ENCODE measurements at regions not wholly inside any gene's neighbourhood (a gene's known extent, or its start where the extent isn't known, plus 50 kb on each side); places are given as distances from the start of the nearest gene placed in this dataset.
A peak's percentile ranks its signal among the peaks of the same experiment; 100 is the strongest.

DNA sequence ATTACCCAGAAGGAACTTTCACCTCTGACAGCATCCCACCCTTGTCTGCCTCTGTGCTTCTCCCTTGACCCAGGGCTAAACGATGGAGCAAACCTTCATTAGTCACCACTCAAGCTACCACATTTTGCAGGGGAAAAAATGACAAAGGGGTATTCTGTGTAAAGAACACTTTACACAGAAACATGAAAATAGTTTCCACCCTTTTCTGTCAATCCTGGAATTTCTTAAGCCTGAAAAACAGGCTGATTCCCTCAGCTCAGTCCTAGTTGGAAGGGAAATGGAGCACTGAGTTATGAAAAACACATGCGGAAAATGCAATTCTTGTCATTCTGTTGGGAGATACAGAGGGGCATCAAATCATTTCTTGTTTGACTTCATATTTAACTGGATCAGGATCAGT lies 175.0 kb upstream of the HNRNPA3 start:
- no peak overlapping the region for H3K4me3 ChIP-seq (ENCODE audit: control insufficient read depth, low read depth, low read length)
- DNase-seq (ENCODE audit: low read depth): peak; percentile 11
- TF ChIP-seq, protein P1, sequence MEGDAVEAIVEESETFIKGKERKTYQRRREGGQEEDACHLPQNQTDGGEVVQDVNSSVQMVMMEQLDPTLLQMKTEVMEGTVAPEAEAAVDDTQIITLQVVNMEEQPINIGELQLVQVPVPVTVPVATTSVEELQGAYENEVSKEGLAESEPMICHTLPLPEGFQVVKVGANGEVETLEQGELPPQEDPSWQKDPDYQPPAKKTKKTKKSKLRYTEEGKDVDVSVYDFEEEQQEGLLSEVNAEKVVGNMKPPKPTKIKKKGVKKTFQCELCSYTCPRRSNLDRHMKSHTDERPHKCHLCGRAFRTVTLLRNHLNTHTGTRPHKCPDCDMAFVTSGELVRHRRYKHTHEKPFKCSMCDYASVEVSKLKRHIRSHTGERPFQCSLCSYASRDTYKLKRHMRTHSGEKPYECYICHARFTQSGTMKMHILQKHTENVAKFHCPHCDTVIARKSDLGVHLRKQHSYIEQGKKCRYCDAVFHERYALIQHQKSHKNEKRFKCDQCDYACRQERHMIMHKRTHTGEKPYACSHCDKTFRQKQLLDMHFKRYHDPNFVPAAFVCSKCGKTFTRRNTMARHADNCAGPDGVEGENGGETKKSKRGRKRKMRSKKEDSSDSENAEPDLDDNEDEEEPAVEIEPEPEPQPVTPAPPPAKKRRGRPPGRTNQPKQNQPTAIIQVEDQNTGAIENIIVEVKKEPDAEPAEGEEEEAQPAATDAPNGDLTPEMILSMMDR (conservative IDR thresholded peaks at IDR 0.05; ENCODE audit: control insufficient read depth, insufficient read depth, low read depth, low read length): no peak

DNA sequence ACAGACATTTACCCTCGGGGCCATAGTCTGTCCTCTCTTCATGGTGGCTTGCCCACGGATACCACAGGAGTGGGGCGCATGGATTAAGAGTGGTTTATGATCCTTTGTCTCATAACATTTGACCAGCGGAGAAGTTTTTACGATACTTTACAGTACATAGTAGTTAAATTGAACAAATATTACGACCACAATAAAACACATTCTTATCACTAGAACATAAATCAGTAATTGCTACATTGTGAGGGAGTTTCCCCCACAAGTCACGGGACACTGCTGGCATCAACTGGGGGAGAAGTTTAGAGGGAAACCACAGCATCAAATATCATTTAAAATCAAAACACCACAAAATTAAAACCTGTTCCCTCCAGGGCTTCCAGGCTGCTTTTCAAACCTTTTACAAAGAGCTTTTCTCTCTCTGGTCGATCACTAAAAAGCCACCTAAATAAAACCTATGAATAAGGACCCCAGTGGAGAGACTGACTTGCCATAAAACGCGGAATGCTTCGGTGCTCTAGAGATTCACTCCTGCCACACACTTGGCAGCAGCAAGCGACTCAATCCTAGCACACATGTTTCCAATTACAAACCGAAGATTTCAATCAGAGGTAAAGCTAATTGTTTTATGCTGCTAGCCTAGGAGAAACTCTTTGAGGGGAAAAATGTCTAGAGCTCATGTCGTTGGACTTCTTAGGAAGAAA lies 173.7 kb upstream of the HNRNPA3 start:
- TF ChIP-seq, protein P1 (conservative IDR thresholded peaks at IDR 0.05; ENCODE audit: control insufficient read depth, insufficient read depth, low read depth, low read length): no peak
- peak; percentile 57 for DNase-seq (ENCODE audit: low read depth)
- H3K4me3 ChIP-seq (ENCODE audit: control insufficient read depth, low read depth, low read length): no peak overlapping the region

DNA sequence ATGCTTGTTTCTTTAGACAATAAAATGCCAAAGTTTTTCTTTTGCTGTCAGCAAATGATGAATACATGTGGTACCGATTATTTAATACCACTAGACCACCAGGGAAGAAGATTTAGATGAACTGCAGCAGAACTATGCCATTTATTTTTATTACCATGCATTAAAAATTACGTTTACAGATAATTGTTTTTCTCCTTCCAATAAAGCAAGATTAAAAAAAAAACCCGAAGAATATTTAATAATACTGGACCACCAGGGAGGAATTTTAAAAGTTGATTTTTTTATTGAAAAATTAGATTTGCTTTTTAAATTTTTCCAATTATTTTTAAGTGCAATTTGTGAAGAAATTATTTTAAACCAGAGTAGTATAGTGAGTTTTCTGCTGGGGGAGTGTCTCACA lies 170.3 kb upstream of the HNRNPA3 start:
- TF ChIP-seq, protein P1 (conservative IDR thresholded peaks at IDR 0.05; ENCODE audit: control insufficient read depth, insufficient read depth, low read depth, low read length): no peak
- H3K4me3 ChIP-seq (ENCODE audit: control insufficient read depth, low read depth, low read length): no peak overlapping the region
- no peak for DNase-seq (ENCODE audit: low read depth)

DNA sequence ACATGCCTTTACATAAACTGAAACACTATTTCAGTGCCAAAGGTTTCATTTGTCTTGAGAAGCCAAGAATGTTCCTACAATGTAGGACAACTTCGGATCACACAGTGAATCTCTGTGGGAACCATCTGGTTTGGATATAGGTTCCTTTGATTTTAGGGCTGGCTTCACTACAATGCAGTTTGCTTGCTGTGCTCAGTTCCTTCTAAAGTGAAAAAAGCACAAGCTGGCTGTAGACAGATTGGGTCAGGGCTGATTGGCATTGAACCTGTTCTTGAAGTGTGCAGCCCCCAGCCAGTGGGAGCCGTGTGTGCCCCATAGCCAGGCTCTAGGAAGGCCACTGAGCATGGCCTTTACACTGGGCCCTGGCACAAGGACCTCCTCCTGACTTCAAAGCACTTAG lies 167.9 kb upstream of the HNRNPA3 start:
- TF ChIP-seq, protein P1 (conservative IDR thresholded peaks at IDR 0.05; ENCODE audit: control insufficient read depth, insufficient read depth, low read depth, low read length): no peak
- DNase-seq (ENCODE audit: low read depth): no peak
- no peak overlapping the region for H3K4me3 ChIP-seq (ENCODE audit: control insufficient read depth, low read depth, low read length)

DNA sequence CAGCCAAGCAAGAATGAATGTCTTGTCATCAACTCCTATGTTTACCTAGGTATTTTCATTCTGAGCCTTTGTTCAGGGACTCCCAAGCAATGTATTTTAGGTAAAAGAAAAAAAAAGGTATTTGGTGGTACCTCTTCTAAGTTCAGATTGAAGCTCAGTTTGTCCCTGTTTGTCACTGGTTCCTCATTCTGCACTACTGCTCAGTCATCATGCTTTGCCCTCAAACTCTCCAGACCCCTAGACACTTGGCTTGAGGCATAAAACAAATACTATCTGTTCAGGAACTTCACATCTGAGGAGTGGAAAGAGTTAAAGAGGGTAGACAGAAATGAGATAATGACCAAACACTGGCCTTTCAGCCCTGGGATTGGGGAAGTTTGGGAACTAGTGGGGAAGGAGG lies 163.6 kb upstream of the HNRNPA3 start:
- TF ChIP-seq, protein P1 (conservative IDR thresholded peaks at IDR 0.05; ENCODE audit: control insufficient read depth, insufficient read depth, low read depth, low read length): no peak
- DNase-seq (ENCODE audit: low read depth): no peak
- no peak overlapping the region for H3K4me3 ChIP-seq (ENCODE audit: control insufficient read depth, low read depth, low read length)

DNA sequence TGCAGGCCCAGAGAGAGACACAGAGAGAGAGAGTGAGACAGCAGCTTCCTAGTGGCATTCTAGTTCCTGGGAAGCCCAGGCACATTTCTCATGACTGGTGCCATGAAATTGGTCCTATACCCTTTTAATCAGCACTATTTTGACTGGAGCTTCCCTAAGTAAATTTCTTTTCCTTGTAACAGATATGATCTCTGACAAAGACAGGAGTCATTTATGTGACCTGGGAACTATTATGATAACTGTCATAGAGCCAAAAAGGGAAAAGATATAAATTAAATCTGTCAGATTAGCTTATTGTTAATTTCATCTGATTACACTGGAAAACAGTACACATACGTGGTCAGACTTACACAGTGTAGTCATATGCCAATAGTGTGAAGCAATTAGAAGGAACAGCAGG lies 161.3 kb upstream of the HNRNPA3 start:
- H3K4me3 ChIP-seq (ENCODE audit: control insufficient read depth, low read depth, low read length): no peak overlapping the region

More for the DNA sequence above, 161.3 kb upstream of the HNRNPA3 start:
- DNase-seq (ENCODE audit: low read depth): no peak
- TF ChIP-seq, protein P1 (conservative IDR thresholded peaks at IDR 0.05; ENCODE audit: control insufficient read depth, insufficient read depth, low read depth, low read length): no peak
